ENCODE measurements at regions not wholly inside any gene's neighbourhood (a gene's known extent, or its start where the extent isn't known, plus 50 kb on each side); places are given as distances from the start of the nearest gene placed in this dataset.
"Not testable (repeated sequence)": the region's sequence is repeated elsewhere in the genome, so short reads cannot be mapped to it uniquely, and the experiment has no call there.

- Histone ChIP-seq H3K4me1 (no peaks in the 10 kb centered on the region), H3K36me3 (no peaks in the 10 kb centered on the region), H3K4me3 (no peak overlapping the region), H3K27me3 (no peaks in the 10 kb centered on the region), H3K27ac (no peak overlapping the region), H3K9me3 (replicated peaks) (no peaks in the 10 kb centered on the region)
- DNase-seq = no peak
Observed at GRCh38 chr6:164982389-164982788, 327.0 kb downstream of the C6orf118 start.

GRCh38 chr6:164967102-164967501 lies 342.3 kb downstream of the C6orf118 start:
- no peak overlapping the region for H3K4me3 ChIP-seq
- H3K9me3 ChIP-seq (replicated peaks) = no peaks in the 10 kb centered on the region
- H3K4me1 ChIP-seq = no peaks in the 10 kb centered on the region
- no peak for DNase-seq
- H3K27ac ChIP-seq = no peak overlapping the region
- H3K36me3 ChIP-seq = no peaks in the 10 kb centered on the region
- H3K27me3 ChIP-seq = no peaks in the 10 kb centered on the region

GRCh38 chr6:164962805-164963204 lies 346.6 kb downstream of the C6orf118 start:
- H3K27me3 ChIP-seq = no peaks in the 10 kb centered on the region
- no peaks in the 10 kb centered on the region for H3K4me1 ChIP-seq
- no peak overlapping the region for H3K4me3 ChIP-seq
- no peak for DNase-seq
- H3K36me3 ChIP-seq = no peaks in the 10 kb centered on the region
- 0 out of 2 replicates have a peak, but pooled peaks cover 2% of the 10 kb centered on the region for H3K9me3 ChIP-seq (replicated peaks)
- no peak overlapping the region for H3K27ac ChIP-seq

GRCh38 chr6:164947164-164947563 lies 362.2 kb downstream of the C6orf118 start:
- DNase-seq = peak; percentile 66 to 79
- Histone ChIP-seq H3K4me1 (no peaks in the 10 kb centered on the region), H3K27me3 (no peaks in the 10 kb centered on the region), H3K4me3 (no peak overlapping the region), H3K27ac (peak overlapping the region; percentile 34; the same call in 1 of the 2 replicates), H3K9me3 (replicated peaks) (peaks cover 4% of the 10 kb centered on the region; the same call in 1 of the 2 replicates), H3K36me3 (no peaks in the 10 kb centered on the region)

GRCh38 chr6:164942271-164942670 lies 367.1 kb downstream of the C6orf118 start:
- Histone ChIP-seq H3K27me3 (no peaks in the 10 kb centered on the region), H3K4me3 (no peak overlapping the region), H3K36me3 (no peaks in the 10 kb centered on the region), H3K4me1 (no peaks in the 10 kb centered on the region), H3K9me3 (replicated peaks) (no peaks in the 10 kb centered on the region), H3K27ac (no peak overlapping the region)
- no peak for DNase-seq

- not testable (repeated sequence) for H3K4me1 ChIP-seq; H3K9me3 ChIP-seq (replicated peaks); H3K27ac ChIP-seq; H3K4me3 ChIP-seq; H3K27me3 ChIP-seq; DNase-seq; H3K36me3 ChIP-seq
Observed at GRCh38 chr6:164933238-164933794, 376.1 kb downstream of the C6orf118 start.

GRCh38 chr6:164929408-164929977 lies 379.9 kb downstream of the C6orf118 start:
- no peaks in the 10 kb centered on the region for H3K9me3 ChIP-seq (replicated peaks)
- no peak overlapping the region for H3K4me3 ChIP-seq
- H3K36me3 ChIP-seq = no peaks in the 10 kb centered on the region
- H3K27me3 ChIP-seq = no peaks in the 10 kb centered on the region
- no peak overlapping the region for H3K27ac ChIP-seq
- DNase-seq = no peak
- H3K4me1 ChIP-seq = no peaks in the 10 kb centered on the region; the same call in 1 of the 2 replicates

GRCh38 chr6:164928728-164929407 lies 380.5 kb downstream of the C6orf118 start:
- Histone ChIP-seq H3K36me3 (no peaks in the 10 kb centered on the region), H3K27me3 (no peaks in the 10 kb centered on the region), H3K27ac (peak overlapping the region; percentile 11; the same call in 1 of the 2 replicates), H3K4me3 (peak overlapping the region; percentile 46), H3K4me1 (no peaks in the 10 kb centered on the region; the same call in 1 of the 2 replicates), H3K9me3 (replicated peaks) (no peaks in the 10 kb centered on the region)
- no peak for DNase-seq

- Histone ChIP-seq H3K27ac (peak overlapping the region; percentile 11; the same call in 1 of the 2 replicates), H3K27me3 (no peaks in the 10 kb centered on the region), H3K9me3 (replicated peaks) (no peaks in the 10 kb centered on the region), H3K4me1 (no peaks in the 10 kb centered on the region; the same call in 1 of the 2 replicates), H3K36me3 (no peaks in the 10 kb centered on the region), H3K4me3 (peak overlapping the region; percentile 46)
- peak; percentile 58 to 71 for DNase-seq
Observed at GRCh38 chr6:164928057-164928727, 381.2 kb downstream of the C6orf118 start.

GRCh38 chr6:164927288-164928056 lies 381.9 kb downstream of the C6orf118 start:
- no peaks in the 10 kb centered on the region for H3K36me3 ChIP-seq
- no peaks in the 10 kb centered on the region for H3K9me3 ChIP-seq (replicated peaks)
- no peaks in the 10 kb centered on the region; the same call in 1 of the 2 replicates for H3K4me1 ChIP-seq
- H3K27ac ChIP-seq = peak overlapping the region; percentile 11; the same call in 1 of the 2 replicates
- peak overlapping the region; percentile 46 for H3K4me3 ChIP-seq
- no peaks in the 10 kb centered on the region for H3K27me3 ChIP-seq
- peak; percentile 62 to 79 for DNase-seq

GRCh38 chr6:164926686-164927085 lies 382.7 kb downstream of the C6orf118 start:
- Histone ChIP-seq H3K27me3 (no peaks in the 10 kb centered on the region), H3K4me1 (no peaks in the 10 kb centered on the region; the same call in 1 of the 2 replicates), H3K27ac (no peak overlapping the region), H3K4me3 (no peak overlapping the region), H3K9me3 (replicated peaks) (no peaks in the 10 kb centered on the region), H3K36me3 (no peaks in the 10 kb centered on the region)
- DNase-seq = no peak

- no peak for DNase-seq
Observed at GRCh38 chr6:164925681-164926530, 383.5 kb downstream of the C6orf118 start.

GRCh38 chr6:164924674-164925073 lies 384.7 kb downstream of the C6orf118 start:
- Histone ChIP-seq H3K4me3 (no peak overlapping the region), H3K4me1 (no peaks in the 10 kb centered on the region; the same call in 1 of the 2 replicates), H3K27ac (no peak overlapping the region), H3K9me3 (replicated peaks) (no peaks in the 10 kb centered on the region), H3K36me3 (no peaks in the 10 kb centered on the region), H3K27me3 (no peaks in the 10 kb centered on the region)
- DNase-seq = peak in 1 of 2 experiments; percentile 45

More at GRCh38 chr6:164925681-164926530, 383.5 kb downstream of the C6orf118 start:
- H3K27ac ChIP-seq = no peak overlapping the region
- H3K27me3 ChIP-seq = no peaks in the 10 kb centered on the region
- no peaks in the 10 kb centered on the region; the same call in 1 of the 2 replicates for H3K4me1 ChIP-seq
- H3K4me3 ChIP-seq = no peak overlapping the region
- H3K9me3 ChIP-seq (replicated peaks) = no peaks in the 10 kb centered on the region
- no peaks in the 10 kb centered on the region for H3K36me3 ChIP-seq
